HCT116 (cell line): ENCODE measurements at regions not wholly inside any gene's neighbourhood (a gene's known extent, or its start where the extent isn't known, plus 50 kb on each side); places are given as distances from the start of the nearest gene placed in this dataset.

Experiments
- EZH2 ChIP-seq: fragments of 200-600 bp; sonication (generic); IDR thresholded peaks from 2 replicates; pipeline ENCODE4 v1.6.1; 2017; ENCODE audit warnings: antibody characterized with exemption, mixed run types
- POLR2A ChIP-seq: IDR thresholded peaks from 2 replicates; pipeline ENCODE4 v1.7.0; 2011; ENCODE audit warnings: borderline replicate concordance; ENCODE audit not compliant: insufficient read depth, insufficient read length; ENCODE audit errors: extremely low read depth
- POLR2AphosphoS5 ChIP-seq: IDR thresholded peaks from 2 replicates; pipeline ENCODE4 v1.6.1; 2011; ENCODE audit warnings: mild to moderate bottlenecking, low read depth, low read length, moderate library complexity
- YY1 ChIP-seq: IDR thresholded peaks from 2 replicates; pipeline ENCODE4 v1.6.1; 2011; ENCODE audit warnings: low read length, low read depth, moderate library complexity, mild to moderate bottlenecking; ENCODE audit not compliant: insufficient replicate concordance; ENCODE audit errors: extremely low read depth
- TF ChIP-seq, protein P1 (sequence below), 3 experiments: fragments of 200-600 bp in 1 of 3; sonication (generic) in 1 of 3; IDR thresholded peaks in 2 of 3; conservative IDR thresholded peaks in 1 of 3; 2 replicates each; pipeline ENCODE4 v1.5.1; 2012 to 2017; ENCODE audit warnings: low read depth in 2 of 3, low read length in 2 of 3, antibody characterized with exemption in 1 of 3, borderline replicate concordance in 1 of 3, control low read depth in 1 of 3, mild to moderate bottlenecking in 1 of 3, mixed read lengths in 1 of 3, mixed run types in 1 of 3, moderate library complexity in 1 of 3; ENCODE audit not compliant: insufficient read depth in 1 of 3

DNA sequence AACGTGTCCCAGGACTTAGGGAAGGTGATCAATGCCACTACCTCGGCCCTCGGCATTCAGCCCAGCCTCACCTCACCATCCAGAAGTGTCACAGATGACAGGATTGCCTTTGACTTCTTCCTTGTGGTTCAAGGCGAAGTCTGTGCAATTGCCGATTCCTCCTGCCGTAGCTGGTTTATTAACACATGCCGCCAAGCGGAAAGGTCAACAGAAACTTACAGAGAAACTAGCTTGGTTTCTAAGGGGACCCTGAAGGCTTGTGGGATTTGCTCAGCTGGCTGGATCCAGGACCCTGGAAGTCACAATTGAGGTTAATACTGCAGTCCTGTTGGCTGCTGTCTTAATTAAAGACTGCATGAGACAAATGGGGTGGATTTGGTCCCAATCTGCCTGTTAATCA lies 65.6 kb downstream of the SHANK2 start:
- TF ChIP-seq YY1 (no peak), EZH2 (no peak), POLR2AphosphoS5 (no peak), POLR2A (no peak)
- TF ChIP-seq, protein P1, sequence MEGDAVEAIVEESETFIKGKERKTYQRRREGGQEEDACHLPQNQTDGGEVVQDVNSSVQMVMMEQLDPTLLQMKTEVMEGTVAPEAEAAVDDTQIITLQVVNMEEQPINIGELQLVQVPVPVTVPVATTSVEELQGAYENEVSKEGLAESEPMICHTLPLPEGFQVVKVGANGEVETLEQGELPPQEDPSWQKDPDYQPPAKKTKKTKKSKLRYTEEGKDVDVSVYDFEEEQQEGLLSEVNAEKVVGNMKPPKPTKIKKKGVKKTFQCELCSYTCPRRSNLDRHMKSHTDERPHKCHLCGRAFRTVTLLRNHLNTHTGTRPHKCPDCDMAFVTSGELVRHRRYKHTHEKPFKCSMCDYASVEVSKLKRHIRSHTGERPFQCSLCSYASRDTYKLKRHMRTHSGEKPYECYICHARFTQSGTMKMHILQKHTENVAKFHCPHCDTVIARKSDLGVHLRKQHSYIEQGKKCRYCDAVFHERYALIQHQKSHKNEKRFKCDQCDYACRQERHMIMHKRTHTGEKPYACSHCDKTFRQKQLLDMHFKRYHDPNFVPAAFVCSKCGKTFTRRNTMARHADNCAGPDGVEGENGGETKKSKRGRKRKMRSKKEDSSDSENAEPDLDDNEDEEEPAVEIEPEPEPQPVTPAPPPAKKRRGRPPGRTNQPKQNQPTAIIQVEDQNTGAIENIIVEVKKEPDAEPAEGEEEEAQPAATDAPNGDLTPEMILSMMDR (IDR thresholded peaks at IDR 0.05 in 2 of 3, conservative IDR thresholded peaks at IDR 0.05 in 1 of 3; ENCODE audit: borderline replicate concordance in 1 of 3, insufficient read depth in 1 of 3, low read depth in 2 of 3, low read length in 2 of 3): no peak
